ENCODE measurements at regions not wholly inside any gene's neighbourhood (a gene's known extent, or its start where the extent isn't known, plus 50 kb on each side); places are given as distances from the start of the nearest gene placed in this dataset.

DNA sequence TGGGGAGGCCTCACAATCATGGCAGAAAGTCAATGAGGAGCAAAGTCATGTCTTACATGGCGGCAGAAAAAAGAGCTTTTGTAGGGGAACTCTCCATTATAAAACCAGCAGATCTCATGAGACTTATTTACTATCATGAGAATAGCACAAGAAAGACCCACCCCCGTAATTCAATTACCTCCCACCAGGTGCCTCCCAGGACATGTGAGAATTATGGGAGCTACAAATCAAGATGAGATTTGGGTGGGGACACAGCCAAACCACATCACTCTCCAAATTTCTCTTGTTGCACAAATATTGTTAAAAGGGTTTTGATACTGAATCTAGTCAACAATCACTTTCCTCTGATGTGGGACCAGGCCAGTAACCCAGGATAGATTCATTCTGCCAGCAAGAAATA is 1176.1 kb downstream of the CDH9 start:
- H3K36me3 Mint-ChIP-seq (ENCODE audit: low read depth) = no peaks in the 10 kb centered on the region
- no peak for ATAC-seq (ENCODE audit: poor library complexity)
- peaks cover 24% of the 10 kb centered on the region for H3K9me3 Mint-ChIP-seq
- H3K27me3 Mint-ChIP-seq = no peaks in the 10 kb centered on the region
- ChIA-PET CTCF (no interaction called here), POLR2A (no interaction called here)
- Histone ChIP-seq H3K4me1 (ENCODE audit: insufficient read depth, low read length) (no peaks in the 10 kb centered on the region), H3K4me3 (ENCODE audit: low read length) (no peak overlapping the region), H3K9me3 (ENCODE audit: control insufficient read depth in 1 of 2, insufficient read depth in 1 of 2, low read length in 2 of 2) (peaks cover 0 to 15% of the 10 kb centered on the region in 2 experiments), H3K27me3 (ENCODE audit: control insufficient read depth in 1 of 2, insufficient read depth in 2 of 2, low read length in 2 of 2) (no peaks in the 10 kb centered on the region), H3K36me3 (ENCODE audit: insufficient read depth, low read length) (no peaks in the 10 kb centered on the region), H3K27ac (ENCODE audit: low read depth in 1 of 2, low read length in 2 of 2) (no peak overlapping the region)
- H3K4me1 Mint-ChIP-seq (ENCODE audit: low read depth) = no peaks in the 10 kb centered on the region
- intact Hi-C loops (cut with DNase I, micrococcal nuclease) = no loop called here
- no peak for DNase-seq
- no peak for TF ChIP-seq CTCF (IDR thresholded peaks at IDR 0.05)
- H3K27ac Mint-ChIP-seq = no peak overlapping the region
- H3K4me3 Mint-ChIP-seq = no peak overlapping the region

DNA sequence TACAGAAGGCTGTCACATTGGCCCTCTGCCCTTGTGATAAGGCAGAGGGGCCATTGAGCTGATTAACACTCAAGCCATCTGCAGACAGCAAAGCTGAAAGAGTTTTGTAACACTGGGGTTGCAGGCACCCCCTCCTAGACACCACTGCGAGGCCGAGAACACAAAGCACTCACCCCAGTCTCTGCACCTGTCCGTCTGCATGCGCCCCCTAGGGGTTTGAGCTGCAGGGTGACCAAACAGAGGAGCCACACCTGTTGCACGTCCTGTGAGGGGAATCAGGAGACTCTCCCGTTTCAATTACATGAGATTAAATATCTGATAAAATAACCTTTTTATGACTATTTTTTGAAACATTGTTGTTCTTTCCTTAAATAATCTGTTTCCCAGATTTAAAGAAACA is 1180.4 kb downstream of the CDH9 start:
- Histone ChIP-seq H3K36me3 (ENCODE audit: insufficient read depth, low read length) (no peaks in the 10 kb centered on the region), H3K4me3 (ENCODE audit: low read length) (no peak overlapping the region), H3K27ac (ENCODE audit: low read depth in 1 of 2, low read length in 2 of 2) (no peak overlapping the region), H3K4me1 (ENCODE audit: insufficient read depth, low read length) (no peaks in the 10 kb centered on the region), H3K9me3 (ENCODE audit: control insufficient read depth in 1 of 2, insufficient read depth in 1 of 2, low read length in 2 of 2) (peaks cover 0 to 21% of the 10 kb centered on the region in 2 experiments), H3K27me3 (ENCODE audit: control insufficient read depth in 1 of 2, insufficient read depth in 2 of 2, low read length in 2 of 2) (no peaks in the 10 kb centered on the region)
- Mint-ChIP-seq H3K4me1 (ENCODE audit: low read depth) (no peaks in the 10 kb centered on the region), H3K36me3 (ENCODE audit: low read depth) (no peaks in the 10 kb centered on the region), H3K27ac (no peak overlapping the region), H3K9me3 (peaks cover 21% of the 10 kb centered on the region), H3K4me3 (no peak overlapping the region), H3K27me3 (no peaks in the 10 kb centered on the region)
- intact Hi-C loops (cut with DNase I, micrococcal nuclease) = no loop called here
- TF ChIP-seq CTCF (IDR thresholded peaks at IDR 0.05) = no peak
- no peak for ATAC-seq (ENCODE audit: poor library complexity)
- POLR2A ChIA-PET = no interaction called here
- CTCF ChIA-PET = no interaction called here
- no peak for DNase-seq

DNA sequence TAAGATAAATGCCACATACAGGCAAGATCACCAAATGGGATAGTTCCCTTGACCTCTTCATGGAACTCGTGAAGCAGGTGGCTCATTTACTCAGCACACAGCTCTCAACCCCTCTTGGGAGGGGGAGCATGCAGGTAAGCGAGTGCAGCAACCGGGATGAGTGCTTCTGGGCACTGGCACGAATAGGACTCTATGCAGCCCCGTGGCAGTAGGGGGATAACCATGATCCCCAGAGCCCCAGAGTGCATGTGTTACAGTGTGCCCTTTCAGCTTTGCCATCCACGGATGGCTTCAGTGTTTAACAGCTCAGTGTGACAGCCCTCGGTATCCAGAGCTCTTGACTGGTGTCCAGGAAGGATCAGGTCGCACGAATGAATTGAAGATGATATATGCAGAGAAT is 1187.1 kb downstream of the CDH9 start:
- H3K27ac Mint-ChIP-seq = no peak overlapping the region
- no peak for TF ChIP-seq CTCF (IDR thresholded peaks at IDR 0.05)

More for the DNA sequence above, 1187.1 kb downstream of the CDH9 start:
- DNase-seq (no peak), ATAC-seq (ENCODE audit: poor library complexity) (no peak)
- no peaks in the 10 kb centered on the region for H3K4me1 ChIP-seq (ENCODE audit: insufficient read depth, low read length)
- no peak overlapping the region for H3K4me3 ChIP-seq (ENCODE audit: low read length)
- Mint-ChIP-seq H3K4me3 (no peak overlapping the region), H3K36me3 (ENCODE audit: low read depth) (no peaks in the 10 kb centered on the region), H3K4me1 (ENCODE audit: low read depth) (no peaks in the 10 kb centered on the region), H3K27me3 (no peaks in the 10 kb centered on the region), H3K9me3 (peaks cover 11% of the 10 kb centered on the region)
- no peaks in the 10 kb centered on the region for H3K27me3 ChIP-seq (ENCODE audit: control insufficient read depth in 1 of 2, insufficient read depth in 2 of 2, low read length in 2 of 2)
- intact Hi-C loops (cut with DNase I, micrococcal nuclease) = no loop called here
- CTCF ChIA-PET = no interaction called here
- peaks cover 0 to 15% of the 10 kb centered on the region in 2 experiments for H3K9me3 ChIP-seq (ENCODE audit: control insufficient read depth in 1 of 2, insufficient read depth in 1 of 2, low read length in 2 of 2)
- H3K36me3 ChIP-seq (ENCODE audit: insufficient read depth, low read length) = no peaks in the 10 kb centered on the region
- POLR2A ChIA-PET = no interaction called here
- no peak overlapping the region for H3K27ac ChIP-seq (ENCODE audit: low read depth in 1 of 2, low read length in 2 of 2)

Data from CD4-positive, alpha-beta T cell (primary cell).